ENCODE measurements at regions not wholly inside any gene's neighbourhood (a gene's known extent, or its start where the extent isn't known, plus 50 kb on each side); places are given as distances from the start of the nearest gene placed in this dataset.

DNA sequence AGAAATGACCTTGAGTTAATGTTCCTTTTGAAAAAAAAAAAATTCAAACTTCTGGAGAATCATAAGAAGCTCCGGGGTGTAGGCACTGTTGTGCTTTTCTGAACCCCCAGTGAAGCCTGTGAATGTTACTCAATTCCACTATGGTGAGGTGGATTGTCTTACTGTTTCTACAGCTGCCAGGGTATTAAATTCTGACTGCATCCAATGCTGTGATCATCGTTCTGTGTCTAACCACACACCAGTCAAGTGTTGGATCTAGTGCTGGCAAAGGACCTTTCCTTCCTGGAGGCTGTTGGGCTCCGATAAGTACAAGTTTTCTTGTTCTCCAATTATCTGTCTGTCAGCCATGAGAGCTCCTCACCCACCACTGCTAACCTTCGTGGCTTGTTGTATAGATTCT, 162.0 kb upstream of the EPHA7 start:
- Histone ChIP-seq H3K27me3 (replicated peaks in 1 of 7) (no peaks in the 10 kb centered on the region), H3K27ac (no peak overlapping the region), H3K36me3 (no peaks in the 10 kb centered on the region), H3K4me1 (no peaks in the 10 kb centered on the region), H3K4me3 (no peak overlapping the region), H3K9me3 (no peaks in the 10 kb centered on the region)
- no peak for TF ChIP-seq POLR2AphosphoS5 (IDR thresholded peaks at IDR 0.05)
- no peak for TF ChIP-seq POLR2A (IDR thresholded peaks at IDR 0.05)
- no peak for TF ChIP-seq CTCF (IDR thresholded peaks at IDR 0.05 in 8 of 11, conservative IDR thresholded peaks at IDR 0.05 in 3 of 11)
- intact Hi-C loops (cut with DNase I; ENCODE audit: low total_unique reads) = no loop called here
- 60 to 70% (median 64%) methylated on average over 4 of the region's 4 CpGs for WGBS, 5 donors
- DNase-seq = no peak

- Histone ChIP-seq H3K9me3 (no peaks in the 10 kb centered on the region), H3K4me3 (no peak overlapping the region), H3K27ac (no peak overlapping the region), H3K4me1 (no peaks in the 10 kb centered on the region), H3K27me3 (replicated peaks in 1 of 7) (no peaks in the 10 kb centered on the region), H3K36me3 (no peaks in the 10 kb centered on the region)
- DNase-seq = no peak
- TF ChIP-seq POLR2A (IDR thresholded peaks at IDR 0.05) (no peak), CTCF (IDR thresholded peaks at IDR 0.05 in 8 of 11, conservative IDR thresholded peaks at IDR 0.05 in 3 of 11) (no peak), POLR2AphosphoS5 (IDR thresholded peaks at IDR 0.05) (no peak)
- WGBS, 5 donors = 42 to 50% (median 48%) methylated on average over 2 of the region's 2 CpGs
- intact Hi-C loops (cut with DNase I; ENCODE audit: low total_unique reads) = no loop called here
Measured at GRCh38 chr6:93580446-93580845, 161.1 kb upstream of the EPHA7 start.

DNA sequence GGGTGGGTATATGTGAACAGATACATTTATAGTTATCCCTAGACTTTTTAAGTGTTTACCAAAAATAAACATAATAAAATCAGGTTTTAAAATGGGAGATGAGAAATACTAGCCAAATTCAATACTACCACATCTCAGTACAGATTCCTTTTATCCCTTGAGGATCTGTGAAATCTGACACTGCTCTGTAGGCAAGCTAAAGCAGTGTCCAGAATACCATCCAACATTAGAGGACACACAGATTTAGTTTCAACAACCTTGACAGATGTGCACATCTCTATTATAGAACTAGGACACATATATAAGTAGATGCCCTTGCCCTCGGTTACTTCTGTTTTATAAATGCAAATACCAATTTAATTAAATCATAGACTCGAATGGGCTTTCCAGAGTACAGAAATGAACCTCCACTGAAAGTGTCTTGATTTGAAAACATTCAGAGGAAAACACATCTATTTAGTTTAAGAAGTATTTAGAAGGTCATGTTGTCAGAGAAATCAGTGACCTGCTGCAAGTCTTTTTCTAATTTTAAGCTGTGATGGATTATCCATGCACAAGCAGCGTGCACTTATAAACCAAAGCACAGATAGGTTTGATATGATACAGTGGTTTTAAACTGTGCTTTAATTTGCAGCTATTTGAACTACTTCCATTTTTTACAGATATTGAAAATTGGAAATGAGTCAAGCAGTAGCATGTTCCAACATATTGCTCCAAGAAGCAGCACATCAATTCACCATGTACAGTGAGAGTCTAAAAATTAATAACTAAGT, 156.3 kb upstream of the EPHA7 start:
- H3K27ac ChIP-seq = no peak overlapping the region
- no peak for DNase-seq
- no peaks in the 10 kb centered on the region for H3K4me1 ChIP-seq
- TF ChIP-seq POLR2AphosphoS5 (IDR thresholded peaks at IDR 0.05) (no peak), CTCF (IDR thresholded peaks at IDR 0.05 in 8 of 11, conservative IDR thresholded peaks at IDR 0.05 in 3 of 11) (no peak), POLR2A (IDR thresholded peaks at IDR 0.05) (no peak)
- 60 to 78% (median 68%) methylated on average over 3 of the region's 3 CpGs for WGBS, 5 donors
- intact Hi-C loops (cut with DNase I; ENCODE audit: low total_unique reads) = no loop called here
- H3K4me3 ChIP-seq = no peak overlapping the region
- no peaks in the 10 kb centered on the region for H3K36me3 ChIP-seq
- no peaks in the 10 kb centered on the region for H3K9me3 ChIP-seq
- no peaks in the 10 kb centered on the region for H3K27me3 ChIP-seq (replicated peaks in 1 of 7)

DNA sequence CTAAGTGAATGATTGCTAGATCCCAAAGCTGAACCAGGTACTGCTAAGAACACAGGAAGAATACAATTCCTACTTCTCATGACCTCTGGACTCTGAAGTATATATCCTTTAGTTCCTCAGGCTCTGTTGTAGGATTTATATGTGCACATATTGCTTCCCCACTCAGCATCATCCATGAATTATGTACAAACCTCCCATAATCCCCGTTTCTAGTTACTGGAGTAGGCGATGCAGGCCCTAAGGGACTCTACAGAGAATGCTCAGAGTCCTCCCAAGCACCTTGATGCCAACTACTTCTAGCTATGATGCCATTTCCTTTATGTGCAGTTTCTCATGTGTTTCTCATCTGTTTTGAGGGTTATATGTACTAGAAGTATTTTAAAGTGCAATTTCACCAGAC, 154.9 kb upstream of the EPHA7 start:
- no peaks in the 10 kb centered on the region for H3K4me1 ChIP-seq
- no peak for DNase-seq
- 79 to 83% (median 80%) methylated on average over 2 of the region's 2 CpGs for WGBS, 5 donors
- intact Hi-C loops (cut with DNase I; ENCODE audit: low total_unique reads) = no loop called here
- no peaks in the 10 kb centered on the region for H3K27me3 ChIP-seq (replicated peaks in 1 of 7)
- H3K4me3 ChIP-seq = no peak overlapping the region
- no peaks in the 10 kb centered on the region for H3K36me3 ChIP-seq
- no peak for TF ChIP-seq POLR2A (IDR thresholded peaks at IDR 0.05)
- no peak for TF ChIP-seq POLR2AphosphoS5 (IDR thresholded peaks at IDR 0.05)
- no peak for TF ChIP-seq CTCF (IDR thresholded peaks at IDR 0.05 in 8 of 11, conservative IDR thresholded peaks at IDR 0.05 in 3 of 11)
- H3K27ac ChIP-seq = no peak overlapping the region
- H3K9me3 ChIP-seq = no peaks in the 10 kb centered on the region
